HEK293 (cell line): ENCODE measurements at regions not wholly inside any gene's neighbourhood (a gene's known extent, or its start where the extent isn't known, plus 50 kb on each side); places are given as distances from the start of the nearest gene placed in this dataset.

ENCODE experiments used
- BCL11A ChIP-seq: fragments of 450-650 bp; formaldehyde crosslinking; IDR thresholded peaks from 2 replicates; pipeline ENCODE4 v1.5.1; 2016; ENCODE audit warnings: low read depth, missing biosample characterization, missing genetic modification characterization
- KLF8 ChIP-seq: fragments of 450-650 bp; formaldehyde crosslinking; IDR thresholded peaks from 2 replicates; pipeline ENCODE4 v1.5.1; 2016; ENCODE audit warnings: missing biosample characterization, missing genetic modification characterization
- ZBTB7A ChIP-seq: fragments of 450-650 bp; formaldehyde crosslinking; IDR thresholded peaks from 2 replicates; pipeline ENCODE4 v1.5.1; 2016; ENCODE audit warnings: low read depth, missing biosample characterization, missing genetic modification characterization
- ZNF138 ChIP-seq: fragments of 450-650 bp; formaldehyde crosslinking; IDR thresholded peaks from 2 replicates; pipeline ENCODE4 v1.5.1; 2016; ENCODE audit warnings: missing biosample characterization, missing genetic modification characterization, borderline replicate concordance
- ZNF16 ChIP-seq: fragments of 450-650 bp; formaldehyde crosslinking; IDR thresholded peaks from 2 replicates; pipeline ENCODE4 v1.5.1; 2016; ENCODE audit warnings: low read depth, missing biosample characterization, missing genetic modification characterization
- ZNF214 ChIP-seq: fragments of 450-650 bp; formaldehyde crosslinking; IDR thresholded peaks from 2 replicates; pipeline ENCODE4 v1.5.1; 2017; ENCODE audit warnings: missing biosample characterization, mild to moderate bottlenecking, missing genetic modification characterization, borderline replicate concordance
- ZNF292 ChIP-seq: fragments of 450-650 bp; formaldehyde crosslinking; IDR thresholded peaks from 2 replicates; pipeline ENCODE4 v1.5.1; 2016; ENCODE audit warnings: low read depth, missing biosample characterization, missing genetic modification characterization, borderline replicate concordance
- ZNF423 ChIP-seq: fragments of 450-650 bp; formaldehyde crosslinking; IDR thresholded peaks from 2 replicates; pipeline ENCODE4 v1.5.1; 2016; ENCODE audit warnings: missing biosample characterization, missing genetic modification characterization
- ZNF664 ChIP-seq: fragments of 450-650 bp; formaldehyde crosslinking; IDR thresholded peaks from 2 replicates; pipeline ENCODE4 v1.5.1; 2016; ENCODE audit warnings: missing biosample characterization, missing genetic modification characterization
- TF ChIP-seq, protein P1 (sequence below): fragments of 450-650 bp; formaldehyde crosslinking; IDR thresholded peaks from 2 replicates; pipeline ENCODE4 v1.5.1; 2016; ENCODE audit warnings: missing biosample characterization, missing genetic modification characterization

- TF ChIP-seq, protein P1, sequence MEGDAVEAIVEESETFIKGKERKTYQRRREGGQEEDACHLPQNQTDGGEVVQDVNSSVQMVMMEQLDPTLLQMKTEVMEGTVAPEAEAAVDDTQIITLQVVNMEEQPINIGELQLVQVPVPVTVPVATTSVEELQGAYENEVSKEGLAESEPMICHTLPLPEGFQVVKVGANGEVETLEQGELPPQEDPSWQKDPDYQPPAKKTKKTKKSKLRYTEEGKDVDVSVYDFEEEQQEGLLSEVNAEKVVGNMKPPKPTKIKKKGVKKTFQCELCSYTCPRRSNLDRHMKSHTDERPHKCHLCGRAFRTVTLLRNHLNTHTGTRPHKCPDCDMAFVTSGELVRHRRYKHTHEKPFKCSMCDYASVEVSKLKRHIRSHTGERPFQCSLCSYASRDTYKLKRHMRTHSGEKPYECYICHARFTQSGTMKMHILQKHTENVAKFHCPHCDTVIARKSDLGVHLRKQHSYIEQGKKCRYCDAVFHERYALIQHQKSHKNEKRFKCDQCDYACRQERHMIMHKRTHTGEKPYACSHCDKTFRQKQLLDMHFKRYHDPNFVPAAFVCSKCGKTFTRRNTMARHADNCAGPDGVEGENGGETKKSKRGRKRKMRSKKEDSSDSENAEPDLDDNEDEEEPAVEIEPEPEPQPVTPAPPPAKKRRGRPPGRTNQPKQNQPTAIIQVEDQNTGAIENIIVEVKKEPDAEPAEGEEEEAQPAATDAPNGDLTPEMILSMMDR (tag by site-specific recombination), result no peak
- TF ChIP-seq BCL11A (tag by site-specific recombination) (no peak), ZNF16 (no peak), KLF8 (tag by site-specific recombination) (no peak), ZBTB7A (tag by site-specific recombination) (no peak), ZNF214 (tag by site-specific recombination) (no peak), ZNF664 (tag by site-specific recombination) (no peak), ZNF292 (no peak), ZNF138 (tag by site-specific recombination) (no peak), ZNF423 (tag by site-specific recombination) (no peak)
Observed at GRCh38 chr6:48169635-48170034, 58.6 kb upstream of the PTCHD4 start.
